ENCODE measurements at regions not wholly inside any gene's neighbourhood (a gene's known extent, or its start where the extent isn't known, plus 50 kb on each side); places are given as distances from the start of the nearest gene placed in this dataset.

- H3K4me3 ChIP-seq (ENCODE audit: low read depth, low read length), result no peak overlapping the region
- TF ChIP-seq CTCF (IDR thresholded peaks at IDR 0.05; ENCODE audit: insufficient read depth, low read depth, low read length, missing control alignments), result no peak
- no peak for DNase-seq (ENCODE audit: low read depth)
These were observed 56.4 kb upstream of the PLAC1 start for GRCh38 chrX:134714633-134715110.

- no peak overlapping the region for H3K4me3 ChIP-seq (ENCODE audit: low read depth, low read length)
- TF ChIP-seq CTCF (IDR thresholded peaks at IDR 0.05; ENCODE audit: insufficient read depth, low read depth, low read length, missing control alignments), result no peak
These were observed 55.4 kb upstream of the PLAC1 start for GRCh38 chrX:134713618-134714107.

GRCh38 chrX:134712272-134712671 lies 54.0 kb upstream of the PLAC1 start:
- DNase-seq (ENCODE audit: low read depth), result peak; percentile 53
- H3K4me3 ChIP-seq (ENCODE audit: low read depth, low read length), result no peak overlapping the region
- TF ChIP-seq CTCF (IDR thresholded peaks at IDR 0.05; ENCODE audit: insufficient read depth, low read depth, low read length, missing control alignments), result no peak

More at GRCh38 chrX:134713618-134714107, 55.4 kb upstream of the PLAC1 start:
- no peak for DNase-seq (ENCODE audit: low read depth)

- H3K4me3 ChIP-seq (ENCODE audit: low read depth, low read length), result no peak overlapping the region
- no peak for TF ChIP-seq CTCF (IDR thresholded peaks at IDR 0.05; ENCODE audit: insufficient read depth, low read depth, low read length, missing control alignments)
- DNase-seq (ENCODE audit: low read depth), result no peak
These were observed 53.1 kb upstream of the PLAC1 start for GRCh38 chrX:134711135-134711921.
